HL-60 (cell line): ENCODE measurements at regions not wholly inside any gene's neighbourhood (a gene's known extent, or its start where the extent isn't known, plus 50 kb on each side); places are given as distances from the start of the nearest gene placed in this dataset.

ENCODE experiments used
- POLR2AphosphoS5 ChIP-seq: IDR thresholded peaks from 2 replicates; pipeline ENCODE4 v1.6.1; 2012; ENCODE audit warnings: low read depth
- TF ChIP-seq, protein P1 (sequence below): IDR thresholded peaks from one replicate; pipeline ENCODE4 v1.5.1; 2011; ENCODE audit warnings: low read length, control low read depth, inconsistent platforms; ENCODE audit not compliant: insufficient read depth
- TF ChIP-seq, protein P2 (sequence below): IDR thresholded peaks from 2 replicates; pipeline ENCODE4 v1.6.1; 2012; ENCODE audit warnings: low read depth; ENCODE audit not compliant: insufficient replicate concordance

DNA sequence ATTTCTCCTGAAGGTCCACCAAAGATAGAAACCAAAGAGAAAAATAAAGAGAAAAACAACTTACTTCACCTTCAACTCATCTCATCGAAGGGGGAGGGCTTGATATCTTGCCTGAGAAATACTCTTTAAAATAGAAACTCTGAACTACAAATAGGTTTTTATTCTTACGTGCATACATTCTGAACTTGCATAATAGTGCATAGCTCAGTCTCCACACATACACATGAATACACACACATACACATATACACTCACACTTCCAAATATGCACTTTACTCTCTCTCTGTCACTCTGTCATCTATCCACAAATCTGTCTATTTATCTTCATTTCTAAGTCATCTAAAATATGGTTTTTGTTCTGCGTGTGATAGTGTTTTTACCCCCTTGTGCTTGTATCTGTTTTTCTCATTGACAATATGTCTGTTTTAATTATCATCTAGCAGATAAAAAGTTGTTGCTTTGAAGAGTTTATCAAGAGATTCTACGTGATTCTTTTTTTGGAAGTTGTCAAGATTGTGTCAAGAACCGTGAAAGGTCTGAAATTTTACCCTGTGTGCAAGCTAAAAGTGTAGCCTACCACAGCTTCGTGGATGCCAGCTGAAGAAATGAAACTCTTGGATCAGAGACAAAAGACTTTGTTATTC lies 468.8 kb downstream of the EPM2A start:
- TF ChIP-seq, protein P1, sequence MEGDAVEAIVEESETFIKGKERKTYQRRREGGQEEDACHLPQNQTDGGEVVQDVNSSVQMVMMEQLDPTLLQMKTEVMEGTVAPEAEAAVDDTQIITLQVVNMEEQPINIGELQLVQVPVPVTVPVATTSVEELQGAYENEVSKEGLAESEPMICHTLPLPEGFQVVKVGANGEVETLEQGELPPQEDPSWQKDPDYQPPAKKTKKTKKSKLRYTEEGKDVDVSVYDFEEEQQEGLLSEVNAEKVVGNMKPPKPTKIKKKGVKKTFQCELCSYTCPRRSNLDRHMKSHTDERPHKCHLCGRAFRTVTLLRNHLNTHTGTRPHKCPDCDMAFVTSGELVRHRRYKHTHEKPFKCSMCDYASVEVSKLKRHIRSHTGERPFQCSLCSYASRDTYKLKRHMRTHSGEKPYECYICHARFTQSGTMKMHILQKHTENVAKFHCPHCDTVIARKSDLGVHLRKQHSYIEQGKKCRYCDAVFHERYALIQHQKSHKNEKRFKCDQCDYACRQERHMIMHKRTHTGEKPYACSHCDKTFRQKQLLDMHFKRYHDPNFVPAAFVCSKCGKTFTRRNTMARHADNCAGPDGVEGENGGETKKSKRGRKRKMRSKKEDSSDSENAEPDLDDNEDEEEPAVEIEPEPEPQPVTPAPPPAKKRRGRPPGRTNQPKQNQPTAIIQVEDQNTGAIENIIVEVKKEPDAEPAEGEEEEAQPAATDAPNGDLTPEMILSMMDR = no peak
- TF ChIP-seq POLR2AphosphoS5 = no peak
- TF ChIP-seq, protein P2, sequence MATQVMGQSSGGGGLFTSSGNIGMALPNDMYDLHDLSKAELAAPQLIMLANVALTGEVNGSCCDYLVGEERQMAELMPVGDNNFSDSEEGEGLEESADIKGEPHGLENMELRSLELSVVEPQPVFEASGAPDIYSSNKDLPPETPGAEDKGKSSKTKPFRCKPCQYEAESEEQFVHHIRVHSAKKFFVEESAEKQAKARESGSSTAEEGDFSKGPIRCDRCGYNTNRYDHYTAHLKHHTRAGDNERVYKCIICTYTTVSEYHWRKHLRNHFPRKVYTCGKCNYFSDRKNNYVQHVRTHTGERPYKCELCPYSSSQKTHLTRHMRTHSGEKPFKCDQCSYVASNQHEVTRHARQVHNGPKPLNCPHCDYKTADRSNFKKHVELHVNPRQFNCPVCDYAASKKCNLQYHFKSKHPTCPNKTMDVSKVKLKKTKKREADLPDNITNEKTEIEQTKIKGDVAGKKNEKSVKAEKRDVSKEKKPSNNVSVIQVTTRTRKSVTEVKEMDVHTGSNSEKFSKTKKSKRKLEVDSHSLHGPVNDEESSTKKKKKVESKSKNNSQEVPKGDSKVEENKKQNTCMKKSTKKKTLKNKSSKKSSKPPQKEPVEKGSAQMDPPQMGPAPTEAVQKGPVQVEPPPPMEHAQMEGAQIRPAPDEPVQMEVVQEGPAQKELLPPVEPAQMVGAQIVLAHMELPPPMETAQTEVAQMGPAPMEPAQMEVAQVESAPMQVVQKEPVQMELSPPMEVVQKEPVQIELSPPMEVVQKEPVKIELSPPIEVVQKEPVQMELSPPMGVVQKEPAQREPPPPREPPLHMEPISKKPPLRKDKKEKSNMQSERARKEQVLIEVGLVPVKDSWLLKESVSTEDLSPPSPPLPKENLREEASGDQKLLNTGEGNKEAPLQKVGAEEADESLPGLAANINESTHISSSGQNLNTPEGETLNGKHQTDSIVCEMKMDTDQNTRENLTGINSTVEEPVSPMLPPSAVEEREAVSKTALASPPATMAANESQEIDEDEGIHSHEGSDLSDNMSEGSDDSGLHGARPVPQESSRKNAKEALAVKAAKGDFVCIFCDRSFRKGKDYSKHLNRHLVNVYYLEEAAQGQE = no peak
